GM18867 (cell line): ENCODE measurements at regions not wholly inside any gene's neighbourhood (a gene's known extent, or its start where the extent isn't known, plus 50 kb on each side); places are given as distances from the start of the nearest gene placed in this dataset.
A peak's percentile ranks its signal among the peaks of the same experiment; 100 is the strongest.

Source experiments
- ATAC-seq: cut with Tn5 transposase; IDR thresholded peaks from one replicate; pipeline ENCODE4 v1.9.1; 2021; ENCODE audit warnings: mild to moderate bottlenecking, moderate library complexity; ENCODE audit not compliant: unreplicated experiment

GRCh38 chr19:27793644-27794493 lies 1419.1 kb downstream of the UQCRFS1 start:
- ATAC-seq = peak; percentile 91

- ATAC-seq = peak; percentile 79
Measured at GRCh38 chr19:27793128-27793643, 1419.8 kb downstream of the UQCRFS1 start.

GRCh38 chr19:27792576-27793127 lies 1420.3 kb downstream of the UQCRFS1 start:
- ATAC-seq = no peak

GRCh38 chr19:27780367-27781075 lies 1432.4 kb downstream of the UQCRFS1 start:
- ATAC-seq = no peak

GRCh38 chr19:27779954-27780353 lies 1433.0 kb downstream of the UQCRFS1 start:
- no peak for ATAC-seq

GRCh38 chr19:27777726-27778125 lies 1435.2 kb downstream of the UQCRFS1 start:
- ATAC-seq = no peak

GRCh38 chr19:27777242-27777641 lies 1435.7 kb downstream of the UQCRFS1 start:
- ATAC-seq = no peak

- ATAC-seq = no peak
Measured at GRCh38 chr19:27776524-27776923, 1436.4 kb downstream of the UQCRFS1 start.

- no peak for ATAC-seq
Measured at GRCh38 chr19:27776020-27776419, 1436.9 kb downstream of the UQCRFS1 start.

- no peak for ATAC-seq
Measured at GRCh38 chr19:27775395-27775794, 1437.6 kb downstream of the UQCRFS1 start.

- no peak for ATAC-seq
Measured at GRCh38 chr19:27774827-27775226, 1438.1 kb downstream of the UQCRFS1 start.

GRCh38 chr19:27774337-27774736 lies 1438.6 kb downstream of the UQCRFS1 start:
- no peak for ATAC-seq

- ATAC-seq = no peak
Measured at GRCh38 chr19:27773318-27774094, 1439.4 kb downstream of the UQCRFS1 start.

GRCh38 chr19:27772059-27772458 lies 1440.9 kb downstream of the UQCRFS1 start:
- no peak for ATAC-seq

- no peak for ATAC-seq
Measured at GRCh38 chr19:27770095-27770494, 1442.9 kb downstream of the UQCRFS1 start.

- ATAC-seq = no peak
Measured at GRCh38 chr19:27767234-27767633, 1445.7 kb downstream of the UQCRFS1 start.

GRCh38 chr19:27765912-27766725 lies 1446.8 kb downstream of the UQCRFS1 start:
- ATAC-seq = no peak

GRCh38 chr19:27765397-27765796 lies 1447.6 kb downstream of the UQCRFS1 start:
- ATAC-seq = no peak

- no peak for ATAC-seq
Measured at GRCh38 chr19:27764186-27764804, 1448.7 kb downstream of the UQCRFS1 start.

- no peak for ATAC-seq
Measured at GRCh38 chr19:27762933-27763332, 1450.0 kb downstream of the UQCRFS1 start.
